PFSK-1 (cell line): ENCODE measurements at regions not wholly inside any gene's neighbourhood (a gene's known extent, or its start where the extent isn't known, plus 50 kb on each side); places are given as distances from the start of the nearest gene placed in this dataset.

Experiments used
- POLR2AphosphoS5 ChIP-seq: IDR thresholded peaks from 2 replicates; pipeline ENCODE4 v1.6.1; 2012; ENCODE audit warnings: low read depth, mild to moderate bottlenecking, control low read depth, low read length, moderate library complexity
- SIN3A ChIP-seq: IDR thresholded peaks from 2 replicates; pipeline ENCODE4 v1.6.1; 2012; ENCODE audit warnings: mild to moderate bottlenecking, low read length, moderate library complexity, borderline replicate concordance; ENCODE audit not compliant: insufficient read depth

GRCh38 chrX:150227321-150227860 is 135.7 kb upstream of the MAMLD1 start:
- TF ChIP-seq SIN3A (no peak), POLR2AphosphoS5 (no peak)
